H1 (cell line): ENCODE measurements at regions not wholly inside any gene's neighbourhood (a gene's known extent, or its start where the extent isn't known, plus 50 kb on each side); places are given as distances from the start of the nearest gene placed in this dataset.

Source experiments
- BACH1 ChIP-seq: IDR thresholded peaks from 2 replicates; pipeline ENCODE4 v1.6.1; 2012; ENCODE audit warnings: low read length, improper control_type of control experiment
- CBX5 ChIP-seq: fragments of 300-800, 300-1000 bp; sonication (generic); IDR thresholded peaks from 2 replicates; pipeline ENCODE4 v1.7.1; 2016; ENCODE audit warnings: antibody characterized with exemption, low read length, low read depth
- POLR2A ChIP-seq, 2 experiments: IDR thresholded peaks; 1 replicate in 1 of 2; 2 replicates in 1 of 2; pipeline ENCODE4 v1.6.1; 2011; ENCODE audit warnings: low read depth in 2 of 2, low read length in 2 of 2, mild to moderate bottlenecking in 2 of 2; ENCODE audit errors: control extremely low read depth in 1 of 2
- YY1 ChIP-seq: IDR thresholded peaks from 2 replicates; pipeline ENCODE4 v1.6.1; 2011; ENCODE audit warnings: low read depth, mild to moderate bottlenecking, low read length
- ZNF274 ChIP-seq: IDR thresholded peaks from 2 replicates; pipeline ENCODE4 v1.7.0; 2012; ENCODE audit warnings: low read length, borderline replicate concordance; ENCODE audit errors: extremely low read depth

GRCh38 chr13:70362820-70363570 lies 254.7 kb upstream of the KLHL1 start:
- TF ChIP-seq YY1: no peak
- TF ChIP-seq BACH1: no peak
- no peak for TF ChIP-seq CBX5
- no peak for TF ChIP-seq POLR2A (IDR thresholded peaks at IDR 0.05; ENCODE audit: control extremely low read depth in 1 of 2, low read depth in 2 of 2, low read length in 2 of 2)
- no peak for TF ChIP-seq ZNF274
